WTC11 (cell line): ENCODE measurements at regions not wholly inside any gene's neighbourhood (a gene's known extent, or its start where the extent isn't known, plus 50 kb on each side); places are given as distances from the start of the nearest gene placed in this dataset.

Experiments used
- ATAC-seq: fragments of 200-7000 bp; cut with Tn5 transposase; 2 replicates; pipeline ENCODE4 v1.10.0; 2021; ENCODE audit warnings: mild to moderate bottlenecking, moderate library complexity
- CTCF ChIA-PET: fragments of 300-600 bp; sonication (Branson Sonifier 250); formaldehyde crosslinking; loops from one replicate; lab custom pipeline; 2021; ENCODE audit warnings: antibody characterized with exemption; lab: Charles Lee
- POLR2A ChIA-PET: fragments of 350-600 bp; sonication (Branson Sonifier 250); formaldehyde crosslinking; loops from one replicate; lab custom pipeline; 2021; ENCODE audit warnings: antibody characterized with exemption; lab: Charles Lee
- DNase-seq: peaks from one replicate; pipeline ENCODE4 v3.0.0; 2021; ENCODE audit warnings: low spot score
- H3K27ac Mint-ChIP-seq: 2 replicates; pipeline ENCODE4 v1.8.0; 2021; ENCODE audit warnings: mixed read lengths
- H3K27me3 Mint-ChIP-seq: 2 replicates; pipeline ENCODE4 v1.8.0; 2021; ENCODE audit warnings: low read depth, mild to moderate bottlenecking, moderate library complexity, mixed read lengths
- H3K36me3 Mint-ChIP-seq: 2 replicates; pipeline ENCODE4 v1.8.0; 2021; ENCODE audit warnings: mixed read lengths
- H3K4me1 Mint-ChIP-seq: 2 replicates; pipeline ENCODE4 v1.8.0; 2022; ENCODE audit warnings: mixed read lengths
- H3K4me3 Mint-ChIP-seq: 2 replicates; pipeline ENCODE4 v1.8.0; 2021; ENCODE audit warnings: mild to moderate bottlenecking, moderate library complexity, mixed read lengths
- H3K9me3 Mint-ChIP-seq: 2 replicates; pipeline ENCODE4 v1.8.0; 2021; ENCODE audit warnings: mixed read lengths
- CBFB ChIP-seq: sonication (generic); formaldehyde crosslinking; IDR thresholded peaks from 2 replicates; pipeline ENCODE4 v1.8.1; 2022; ENCODE audit warnings: mild to moderate bottlenecking, low read depth, missing genetic modification reagents
- CDX4 ChIP-seq: fragments of 250-450 bp; sonication (Bioruptor Pico); IDR thresholded peaks from 2 replicates; pipeline ENCODE4 v1.9.0; 2021; ENCODE audit warnings: moderate library complexity, mild to moderate bottlenecking, inconsistent platforms, borderline replicate concordance
- E2F5 ChIP-seq: sonication (generic); formaldehyde crosslinking; IDR thresholded peaks from 2 replicates; pipeline ENCODE4 v1.8.1; 2022; ENCODE audit warnings: mild to moderate bottlenecking, moderate library complexity, missing genetic modification reagents
- ERG ChIP-seq: fragments of 250-450 bp; sonication (Bioruptor Pico); IDR thresholded peaks from 2 replicates; pipeline ENCODE4 v1.8.0; 2021; ENCODE audit warnings: mild to moderate bottlenecking
- FOXJ3 ChIP-seq: sonication (generic); formaldehyde crosslinking; IDR thresholded peaks from 2 replicates; pipeline ENCODE4 v1.9.0; 2021; ENCODE audit warnings: missing genetic modification reagents, mild to moderate bottlenecking, borderline replicate concordance
- FOXK1 ChIP-seq: sonication (generic); formaldehyde crosslinking; IDR thresholded peaks from 2 replicates; pipeline ENCODE4 v1.8.0; 2022; ENCODE audit warnings: mild to moderate bottlenecking, moderate library complexity, missing genetic modification reagents
- GABPB1 ChIP-seq: sonication (generic); formaldehyde crosslinking; IDR thresholded peaks from 2 replicates; pipeline ENCODE4 v1.8.1; 2023; ENCODE audit warnings: mild to moderate bottlenecking, missing genetic modification reagents
- GTF2I ChIP-seq: fragments of 250-450 bp; sonication (Bioruptor Pico); conservative IDR thresholded peaks from 2 replicates; pipeline ENCODE4 v1.4.0; 2021; ENCODE audit warnings: mild to moderate bottlenecking
- IRF1 ChIP-seq: sonication (generic); formaldehyde crosslinking; IDR thresholded peaks from 2 replicates; pipeline ENCODE4 v1.8.0; 2023; ENCODE audit warnings: missing genetic modification reagents
- JUN ChIP-seq: sonication (generic); formaldehyde crosslinking; IDR thresholded peaks from 2 replicates; pipeline ENCODE4 v1.8.0; 2023; ENCODE audit warnings: mild to moderate bottlenecking, missing genetic modification reagents
- MAX ChIP-seq: sonication (generic); formaldehyde crosslinking; IDR thresholded peaks from 2 replicates; pipeline ENCODE4 v1.8.0; 2022; ENCODE audit warnings: mild to moderate bottlenecking, missing genetic modification reagents
- NFE2L1 ChIP-seq: sonication (generic); formaldehyde crosslinking; IDR thresholded peaks from 2 replicates; pipeline ENCODE4 v1.8.1; 2023; ENCODE audit warnings: missing genetic modification reagents
- NR3C1 ChIP-seq: sonication (generic); formaldehyde crosslinking; conservative IDR thresholded peaks from 2 replicates; pipeline ENCODE4 v1.8.1; 2023; ENCODE audit warnings: low read depth, mild to moderate bottlenecking, missing genetic modification reagents
- SP1 ChIP-seq: sonication (generic); formaldehyde crosslinking; conservative IDR thresholded peaks from 2 replicates; pipeline ENCODE4 v1.8.1; 2022; ENCODE audit warnings: missing genetic modification reagents
- TEAD1 ChIP-seq: sonication (generic); formaldehyde crosslinking; IDR thresholded peaks from 2 replicates; pipeline ENCODE4 v1.8.0; 2022; ENCODE audit warnings: mild to moderate bottlenecking, missing genetic modification reagents
- ZBTB21 ChIP-seq: sonication (generic); formaldehyde crosslinking; IDR thresholded peaks from 2 replicates; pipeline ENCODE4 v1.8.1; 2023; ENCODE audit warnings: mild to moderate bottlenecking, missing genetic modification reagents, borderline replicate concordance
- ZNF532 ChIP-seq: fragments of 250-450 bp; sonication (Bioruptor Pico); IDR thresholded peaks from 2 replicates; pipeline ENCODE4 v1.9.0; 2021; ENCODE audit warnings: mild to moderate bottlenecking, borderline replicate concordance

- TF ChIP-seq E2F5 (CRISPR knock-in tag) (no peak), ERG (CRISPR knock-in tag) (no peak)
Observed at GRCh38 chr3:159924411-159924810, 64.2 kb upstream of the IL12A start (continued).

- ATAC-seq (no peak), DNase-seq (no peak)
- POLR2A ChIA-PET: no interaction called here
- Mint-ChIP-seq H3K27me3 (no peaks in the 10 kb centered on the region), H3K4me3 (no peak overlapping the region), H3K36me3 (no peaks in the 10 kb centered on the region), H3K4me1 (peaks cover 4% of the 10 kb centered on the region), H3K9me3 (no peaks in the 10 kb centered on the region), H3K27ac (no peak overlapping the region)
- no peak for TF ChIP-seq CBFB
- TF ChIP-seq GTF2I: no peak
- no peak for TF ChIP-seq FOXK1 (CRISPR knock-in tag)
- TF ChIP-seq ZBTB21 (CRISPR knock-in tag): no peak
- TF ChIP-seq FOXJ3 (CRISPR knock-in tag): no peak
- TF ChIP-seq SP1 (CRISPR knock-in tag): no peak
- no peak for TF ChIP-seq GABPB1 (CRISPR knock-in tag)
- no peak for TF ChIP-seq MAX (CRISPR knock-in tag)
- no peak for TF ChIP-seq NR3C1 (CRISPR knock-in tag)
- no peak for TF ChIP-seq IRF1
- TF ChIP-seq NFE2L1 (CRISPR knock-in tag): no peak
- TF ChIP-seq JUN (CRISPR knock-in tag): no peak
- CTCF ChIA-PET: no interaction called here
Observed at GRCh38 chr3:159925248-159925647, 63.4 kb upstream of the IL12A start.

GRCh38 chr3:159926573-159926972, 62.1 kb upstream of the IL12A start:
- Mint-ChIP-seq H3K9me3 (peaks cover 7% of the 10 kb centered on the region), H3K27me3 (no peaks in the 10 kb centered on the region), H3K36me3 (no peaks in the 10 kb centered on the region), H3K27ac (no peak overlapping the region), H3K4me1 (peaks cover 4% of the 10 kb centered on the region), H3K4me3 (no peak overlapping the region)
- ATAC-seq: no peak
- no peak for TF ChIP-seq CDX4 (CRISPR knock-in tag)
- no peak for TF ChIP-seq ZNF532 (CRISPR knock-in tag)
- TF ChIP-seq TEAD1: no peak
- POLR2A ChIA-PET: no interaction called here
- DNase-seq: no peak
- CTCF ChIA-PET: no interaction called here
